Esophagus squamous epithelium (tissue), 4 donors: ENCODE measurements at regions not wholly inside any gene's neighbourhood (a gene's known extent, or its start where the extent isn't known, plus 50 kb on each side); places are given as distances from the start of the nearest gene placed in this dataset.

ENCODE experiments used
- CTCF ChIP-seq, 6 experiments: fragments of 450-650 bp in 4 of 6; fragments of 200-600 bp in 2 of 6; sonication (generic) in 2 of 6; IDR thresholded peaks; one replicate each; pipeline ENCODE4 v1.5.1; 2016 to 2019; ENCODE audit warnings: antibody characterized with exemption in 6 of 6, mild to moderate bottlenecking in 4 of 6, moderate library complexity in 4 of 6
- POLR2A ChIP-seq, 4 donors: fragments of 450-650 bp; IDR thresholded peaks; one replicate each; pipeline ENCODE4 v1.6.1; 2017; ENCODE audit warnings: antibody characterized with exemption in 4 of 4, mild to moderate bottlenecking in 4 of 4, moderate library complexity in 3 of 4

DNA sequence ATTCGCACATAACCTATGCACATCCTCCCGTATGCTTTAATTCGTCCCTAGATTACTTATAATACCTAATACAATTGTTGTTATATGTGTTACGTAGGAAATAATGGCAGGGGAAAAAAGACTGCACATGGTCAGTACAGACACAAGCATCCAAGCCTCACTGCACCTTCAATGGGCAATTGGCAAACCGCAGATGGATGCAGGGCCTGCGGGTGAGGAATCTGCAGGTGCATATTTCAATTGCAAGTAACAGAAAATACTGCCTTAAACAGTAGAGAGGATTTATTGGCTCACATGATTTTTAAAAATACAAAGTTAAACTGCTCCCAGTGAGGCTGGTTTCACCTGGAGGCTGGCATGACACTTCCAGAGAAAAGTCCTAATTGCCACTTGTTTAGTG lies 142.1 kb upstream of the MLN start:
- TF ChIP-seq CTCF (IDR thresholded peaks at IDR 0.05): no peak
- no peak for TF ChIP-seq POLR2A (IDR thresholded peaks at IDR 0.05)
